SHP77 treated with DMSO at 0.1 percent for 48 hours (cell line): ENCODE measurements at regions not wholly inside any gene's neighbourhood (a gene's known extent, or its start where the extent isn't known, plus 50 kb on each side); places are given as distances from the start of the nearest gene placed in this dataset.
A peak's percentile ranks its signal among the peaks of the same experiment; 100 is the strongest.

Experiments used
- DNase-seq: peaks from one replicate; lab custom pipeline; 2025; lab: John Stamatoyannopoulos, UW

- DNase-seq, result no peak
Observed at GRCh38 chr6:90870561-90870960, 283.7 kb upstream of the MAP3K7 start.

GRCh38 chr6:90868656-90869055 lies 281.8 kb upstream of the MAP3K7 start:
- DNase-seq, result no peak

GRCh38 chr6:90868256-90868655 lies 281.4 kb upstream of the MAP3K7 start:
- DNase-seq, result no peak

- DNase-seq, result no peak
Observed at GRCh38 chr6:90865513-90865912, 278.6 kb upstream of the MAP3K7 start.

GRCh38 chr6:90863043-90863442 lies 276.2 kb upstream of the MAP3K7 start:
- DNase-seq, result no peak

GRCh38 chr6:90860822-90861601 lies 274.1 kb upstream of the MAP3K7 start:
- no peak for DNase-seq

- peak; percentile 58 for DNase-seq
Observed at GRCh38 chr6:90859612-90860011, 272.7 kb upstream of the MAP3K7 start.

GRCh38 chr6:90859056-90859455 lies 272.2 kb upstream of the MAP3K7 start:
- DNase-seq, result no peak

- no peak for DNase-seq
Observed at GRCh38 chr6:90849686-90850085, 262.8 kb upstream of the MAP3K7 start.

GRCh38 chr6:90846824-90847223 lies 260.0 kb upstream of the MAP3K7 start:
- no peak for DNase-seq

GRCh38 chr6:90835596-90836212 lies 248.8 kb upstream of the MAP3K7 start:
- DNase-seq, result no peak

- no peak for DNase-seq
Observed at GRCh38 chr6:90829311-90829710, 242.4 kb upstream of the MAP3K7 start.

GRCh38 chr6:90820436-90820835 lies 233.6 kb upstream of the MAP3K7 start:
- no peak for DNase-seq

- no peak for DNase-seq
Observed at GRCh38 chr6:90819483-90819882, 232.6 kb upstream of the MAP3K7 start.

- no peak for DNase-seq
Observed at GRCh38 chr6:90818163-90818562, 231.3 kb upstream of the MAP3K7 start.

GRCh38 chr6:90816764-90817163 lies 229.9 kb upstream of the MAP3K7 start:
- DNase-seq, result no peak

GRCh38 chr6:90811596-90812226 lies 224.8 kb upstream of the MAP3K7 start:
- DNase-seq, result peak; percentile 42

GRCh38 chr6:90809035-90809434 lies 222.2 kb upstream of the MAP3K7 start:
- DNase-seq, result no peak

- no peak for DNase-seq
Observed at GRCh38 chr6:90807791-90808701, 221.2 kb upstream of the MAP3K7 start.

GRCh38 chr6:90805619-90806155 lies 218.8 kb upstream of the MAP3K7 start:
- no peak for DNase-seq

- no peak for DNase-seq
Observed at GRCh38 chr6:90803956-90804355, 217.1 kb upstream of the MAP3K7 start.

- no peak for DNase-seq
Observed at GRCh38 chr6:90795078-90795477, 208.2 kb upstream of the MAP3K7 start.
